ENCODE measurements at regions not wholly inside any gene's neighbourhood (a gene's known extent, or its start where the extent isn't known, plus 50 kb on each side); places are given as distances from the start of the nearest gene placed in this dataset.
"Not testable (repeated sequence)": the region's sequence is repeated elsewhere in the genome, so short reads cannot be mapped to it uniquely, and the experiment has no call there.

- Histone ChIP-seq H3K36me3 (no peaks in the 10 kb centered on the region), H3K9me3 (ENCODE audit: severe bottlenecking) (peaks cover 12% of the 10 kb centered on the region), H3K27me3 (ENCODE audit: insufficient read depth, low read depth, severe bottlenecking) (no peaks in the 10 kb centered on the region), H3K4me3 (ENCODE audit: low read depth, low read length) (no peak overlapping the region), H3K27ac (no peak overlapping the region)
- no peak for DNase-seq
- no peak for TF ChIP-seq CTCF (IDR thresholded peaks at IDR 0.05; ENCODE audit: low read depth, low read length)
Measured at GRCh38 chr3:34056181-34056910, 257.9 kb downstream of the PDCD6IP start.

- no peak for TF ChIP-seq CTCF (IDR thresholded peaks at IDR 0.05; ENCODE audit: low read depth, low read length)
- Histone ChIP-seq H3K4me3 (ENCODE audit: low read depth, low read length) (no peak overlapping the region), H3K27me3 (ENCODE audit: insufficient read depth, low read depth, severe bottlenecking) (no peaks in the 10 kb centered on the region), H3K9me3 (ENCODE audit: severe bottlenecking) (peaks cover 12% of the 10 kb centered on the region), H3K36me3 (no peaks in the 10 kb centered on the region), H3K27ac (no peak overlapping the region)
- no peak for DNase-seq
Measured at GRCh38 chr3:34056951-34057390, 258.5 kb downstream of the PDCD6IP start.

- DNase-seq, H3K27ac ChIP-seq: not testable (repeated sequence)
- H3K9me3 ChIP-seq (ENCODE audit: severe bottlenecking) = peaks cover 12% of the 10 kb centered on the region
Measured at GRCh38 chr3:34060995-34061394, 262.6 kb downstream of the PDCD6IP start.

GRCh38 chr3:34065901-34066300 lies 267.5 kb downstream of the PDCD6IP start:
- Histone ChIP-seq H3K27ac (peak overlapping the region; percentile 77), H3K4me3 (ENCODE audit: low read depth, low read length) (no peak overlapping the region), H3K27me3 (ENCODE audit: insufficient read depth, low read depth, severe bottlenecking) (no peaks in the 10 kb centered on the region), H3K36me3 (no peaks in the 10 kb centered on the region), H3K9me3 (ENCODE audit: severe bottlenecking) (peaks cover 4% of the 10 kb centered on the region)
- TF ChIP-seq CTCF (IDR thresholded peaks at IDR 0.05; ENCODE audit: low read depth, low read length) = no peak
- DNase-seq = peak; percentile 52

More at GRCh38 chr3:34060995-34061394, 262.6 kb downstream of the PDCD6IP start:
- H3K36me3 ChIP-seq; H3K4me3 ChIP-seq (ENCODE audit: low read depth, low read length); H3K27me3 ChIP-seq (ENCODE audit: insufficient read depth, low read depth, severe bottlenecking): not testable (repeated sequence)

GRCh38 chr3:34066328-34066727 lies 267.9 kb downstream of the PDCD6IP start:
- Histone ChIP-seq H3K27ac (peak overlapping the region; percentile 77), H3K9me3 (ENCODE audit: severe bottlenecking) (peaks cover 2% of the 10 kb centered on the region), H3K27me3 (ENCODE audit: insufficient read depth, low read depth, severe bottlenecking) (no peaks in the 10 kb centered on the region), H3K36me3 (no peaks in the 10 kb centered on the region), H3K4me3 (ENCODE audit: low read depth, low read length) (no peak overlapping the region)
- no peak for DNase-seq
- TF ChIP-seq CTCF (IDR thresholded peaks at IDR 0.05; ENCODE audit: low read depth, low read length) = no peak

GRCh38 chr3:34066999-34067398 lies 268.6 kb downstream of the PDCD6IP start:
- H3K27ac ChIP-seq = peak overlapping the region; percentile 77
- no peak for DNase-seq
- no peak for TF ChIP-seq CTCF (IDR thresholded peaks at IDR 0.05; ENCODE audit: low read depth, low read length)
- peaks cover 2% of the 10 kb centered on the region for H3K9me3 ChIP-seq (ENCODE audit: severe bottlenecking)
- no peak overlapping the region for H3K4me3 ChIP-seq (ENCODE audit: low read depth, low read length)
- no peaks in the 10 kb centered on the region for H3K27me3 ChIP-seq (ENCODE audit: insufficient read depth, low read depth, severe bottlenecking)
- no peaks in the 10 kb centered on the region for H3K36me3 ChIP-seq

Measured in WERI-Rb-1 (cell line).